WTC11 (cell line): ENCODE measurements at regions not wholly inside any gene's neighbourhood (a gene's known extent, or its start where the extent isn't known, plus 50 kb on each side); places are given as distances from the start of the nearest gene placed in this dataset.

Experiments
- ATAC-seq: fragments of 200-7000 bp; cut with Tn5 transposase; 2 replicates; pipeline ENCODE4 v1.10.0; 2021; ENCODE audit warnings: mild to moderate bottlenecking, moderate library complexity
- CTCF ChIA-PET: fragments of 300-600 bp; sonication (Branson Sonifier 250); formaldehyde crosslinking; loops from one replicate; lab custom pipeline; 2021; ENCODE audit warnings: antibody characterized with exemption; lab: Charles Lee
- POLR2A ChIA-PET: fragments of 350-600 bp; sonication (Branson Sonifier 250); formaldehyde crosslinking; loops from one replicate; lab custom pipeline; 2021; ENCODE audit warnings: antibody characterized with exemption; lab: Charles Lee
- DNase-seq: peaks from one replicate; pipeline ENCODE4 v3.0.0; 2021; ENCODE audit warnings: low spot score
- H3K27ac Mint-ChIP-seq: 2 replicates; pipeline ENCODE4 v1.8.0; 2021; ENCODE audit warnings: mixed read lengths
- H3K27me3 Mint-ChIP-seq: 2 replicates; pipeline ENCODE4 v1.8.0; 2021; ENCODE audit warnings: low read depth, mild to moderate bottlenecking, moderate library complexity, mixed read lengths
- H3K36me3 Mint-ChIP-seq: 2 replicates; pipeline ENCODE4 v1.8.0; 2021; ENCODE audit warnings: mixed read lengths
- H3K4me1 Mint-ChIP-seq: 2 replicates; pipeline ENCODE4 v1.8.0; 2022; ENCODE audit warnings: mixed read lengths
- H3K4me3 Mint-ChIP-seq: 2 replicates; pipeline ENCODE4 v1.8.0; 2021; ENCODE audit warnings: mild to moderate bottlenecking, moderate library complexity, mixed read lengths
- H3K9me3 Mint-ChIP-seq: 2 replicates; pipeline ENCODE4 v1.8.0; 2021; ENCODE audit warnings: mixed read lengths
- ARID4B ChIP-seq: sonication (generic); formaldehyde crosslinking; IDR thresholded peaks from 2 replicates; pipeline ENCODE4 v1.8.0; 2023; ENCODE audit warnings: missing genetic modification reagents, mild to moderate bottlenecking, borderline replicate concordance
- ATF2 ChIP-seq: sonication (generic); formaldehyde crosslinking; IDR thresholded peaks from 2 replicates; pipeline ENCODE4 v1.8.1; 2022; ENCODE audit warnings: low read depth, missing genetic modification reagents, borderline replicate concordance
- CDX4 ChIP-seq: fragments of 250-450 bp; sonication (Bioruptor Pico); IDR thresholded peaks from 2 replicates; pipeline ENCODE4 v1.9.0; 2021; ENCODE audit warnings: moderate library complexity, mild to moderate bottlenecking, inconsistent platforms, borderline replicate concordance
- CTCF ChIP-seq: fragments of 200-600 bp; IDR thresholded peaks from 2 replicates; pipeline ENCODE4 v1.8.0; 2022; ENCODE audit warnings: antibody characterized with exemption
- E2F5 ChIP-seq: sonication (generic); formaldehyde crosslinking; IDR thresholded peaks from 2 replicates; pipeline ENCODE4 v1.8.1; 2022; ENCODE audit warnings: mild to moderate bottlenecking, moderate library complexity, missing genetic modification reagents
- HMGXB4 ChIP-seq: sonication (generic); formaldehyde crosslinking; IDR thresholded peaks from 2 replicates; pipeline ENCODE4 v1.8.1; 2023; ENCODE audit warnings: mild to moderate bottlenecking, moderate library complexity, missing genetic modification reagents
- IRF1 ChIP-seq: sonication (generic); formaldehyde crosslinking; IDR thresholded peaks from 2 replicates; pipeline ENCODE4 v1.8.0; 2023; ENCODE audit warnings: missing genetic modification reagents
- MLX ChIP-seq: sonication (generic); formaldehyde crosslinking; IDR thresholded peaks from 2 replicates; pipeline ENCODE4 v1.8.1; 2023; ENCODE audit warnings: mild to moderate bottlenecking, missing genetic modification reagents, moderate library complexity
- NFATC4 ChIP-seq: fragments of 250-450 bp; sonication (Bioruptor Pico); IDR thresholded peaks from 2 replicates; pipeline ENCODE4 v1.9.0; 2021; ENCODE audit warnings: mild to moderate bottlenecking
- NR1H2 ChIP-seq: sonication (generic); formaldehyde crosslinking; IDR thresholded peaks from 2 replicates; pipeline ENCODE4 v1.9.0; 2021; ENCODE audit warnings: mild to moderate bottlenecking, moderate library complexity, missing genetic modification reagents
- NR2C2 ChIP-seq: sonication (generic); formaldehyde crosslinking; IDR thresholded peaks from 2 replicates; pipeline ENCODE4 v1.8.0; 2022; ENCODE audit warnings: mild to moderate bottlenecking, missing genetic modification reagents
- PRRX2 ChIP-seq: fragments of 250-450 bp; sonication (Bioruptor Pico); IDR thresholded peaks from 2 replicates; pipeline ENCODE4 v1.8.0; 2021; ENCODE audit warnings: mild to moderate bottlenecking
- USF2 ChIP-seq: sonication (generic); formaldehyde crosslinking; IDR thresholded peaks from 2 replicates; pipeline ENCODE4 v1.8.1; 2023; ENCODE audit warnings: mild to moderate bottlenecking, missing genetic modification reagents, moderate library complexity
- ZNF138 ChIP-seq: sonication (generic); formaldehyde crosslinking; conservative IDR thresholded peaks from 2 replicates; pipeline ENCODE4 v1.8.1; 2022; ENCODE audit warnings: mild to moderate bottlenecking, moderate library complexity, missing genetic modification reagents
- ZNF396 ChIP-seq: fragments of 250-450 bp; sonication (Bioruptor Pico); IDR thresholded peaks from 2 replicates; pipeline ENCODE4 v1.8.0; 2021; ENCODE audit warnings: mild to moderate bottlenecking, moderate library complexity, borderline replicate concordance
- ZNF423 ChIP-seq: fragments of 250-450 bp; sonication (Bioruptor Pico); IDR thresholded peaks from 2 replicates; pipeline ENCODE4 v2.1.2; 2022; ENCODE audit warnings: mild to moderate bottlenecking, moderate library complexity
- ZNF532 ChIP-seq: fragments of 250-450 bp; sonication (Bioruptor Pico); IDR thresholded peaks from 2 replicates; pipeline ENCODE4 v1.9.0; 2021; ENCODE audit warnings: mild to moderate bottlenecking, borderline replicate concordance

GRCh38 chr6:15755526-15755925 lies 92.7 kb upstream of the DTNBP1 start:
- Mint-ChIP-seq H3K27me3 (peaks cover 3% of the 10 kb centered on the region; the same call in 1 of the 2 replicates), H3K9me3 (peaks cover 14% of the 10 kb centered on the region), H3K36me3 (peaks cover 6% of the 10 kb centered on the region; the same call in 1 of the 2 replicates), H3K4me1 (peaks cover 16% of the 10 kb centered on the region)
- no peak for DNase-seq
- TF ChIP-seq IRF1 (CRISPR knock-in tag) (no peak), NFATC4 (CRISPR knock-in tag) (no peak), MLX (CRISPR knock-in tag) (no peak), USF2 (CRISPR knock-in tag) (no peak), ZNF396 (CRISPR knock-in tag) (no peak), CDX4 (no peak), ZNF423 (CRISPR knock-in tag) (no peak), NR2C2 (CRISPR knock-in tag) (no peak), NR1H2 (CRISPR knock-in tag) (no peak), E2F5 (CRISPR knock-in tag) (no peak), PRRX2 (CRISPR knock-in tag) (no peak), ARID4B (CRISPR knock-in tag) (no peak)
- TF ChIP-seq, all 79 proteins: peak for 0
- no peak overlapping the region for H3K27ac Mint-ChIP-seq
- ATAC-seq, result no peak
- no peak overlapping the region for H3K4me3 Mint-ChIP-seq
- CTCF ChIA-PET, result interaction anchor here (0.6 kb wide), 1 partner anchor 32 kb away, joined by 4 read pairs; no protein-coding TSS in a partner anchor
- POLR2A ChIA-PET, result no interaction called here

- Mint-ChIP-seq H3K4me1 (peaks cover 16% of the 10 kb centered on the region), H3K36me3 (peaks cover 6% of the 10 kb centered on the region; the same call in 1 of the 2 replicates), H3K27me3 (peaks cover 3% of the 10 kb centered on the region; the same call in 1 of the 2 replicates), H3K9me3 (peaks cover 14% of the 10 kb centered on the region), H3K4me3 (no peak overlapping the region), H3K27ac (no peak overlapping the region)
- DNase-seq (no peak), ATAC-seq (no peak)
- ChIA-PET CTCF (no interaction called here), POLR2A (no interaction called here)
- TF ChIP-seq CTCF, result no peak
- TF ChIP-seq ZNF532 (CRISPR knock-in tag), result no peak
- TF ChIP-seq HMGXB4 (CRISPR knock-in tag), result no peak
- no peak for TF ChIP-seq ATF2
- no peak for TF ChIP-seq ZNF138 (CRISPR knock-in tag)
Observed at GRCh38 chr6:15754706-15755079, 91.9 kb upstream of the DTNBP1 start.
